NCI-H748 (cell line): ENCODE measurements at regions not wholly inside any gene's neighbourhood (a gene's known extent, or its start where the extent isn't known, plus 50 kb on each side); places are given as distances from the start of the nearest gene placed in this dataset.
A peak's percentile ranks its signal among the peaks of the same experiment; 100 is the strongest.

ENCODE experiments used
- DNase-seq: peaks from one replicate; lab custom pipeline; 2025; ENCODE audit not compliant: unreplicated experiment; lab: John Stamatoyannopoulos, UW

DNA sequence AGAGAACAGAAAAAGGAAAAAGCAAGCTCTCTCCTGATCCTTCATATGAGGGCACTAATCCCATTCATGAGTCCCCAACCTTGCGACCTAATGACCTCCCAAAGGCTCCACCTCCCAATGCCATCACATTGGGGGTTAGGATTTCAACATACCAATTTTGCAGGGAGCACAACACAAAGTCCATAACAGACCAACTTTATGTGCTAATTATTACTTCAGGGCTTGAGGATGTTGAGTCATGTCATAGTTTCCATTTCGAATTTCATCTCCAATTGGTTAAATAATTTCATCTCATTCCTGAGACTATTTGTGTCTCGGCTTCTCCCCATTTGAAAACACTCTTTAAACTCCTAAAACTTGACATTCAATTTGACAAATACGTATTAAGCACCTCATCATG, 69.9 kb upstream of the KLF7 start:
- no peak for DNase-seq

GRCh38 chr2:207236156-207236935, 70.6 kb upstream of the KLF7 start:
- no peak for DNase-seq

GRCh38 chr2:207238831-207239701, 73.3 kb upstream of the KLF7 start:
- DNase-seq = no peak

DNA sequence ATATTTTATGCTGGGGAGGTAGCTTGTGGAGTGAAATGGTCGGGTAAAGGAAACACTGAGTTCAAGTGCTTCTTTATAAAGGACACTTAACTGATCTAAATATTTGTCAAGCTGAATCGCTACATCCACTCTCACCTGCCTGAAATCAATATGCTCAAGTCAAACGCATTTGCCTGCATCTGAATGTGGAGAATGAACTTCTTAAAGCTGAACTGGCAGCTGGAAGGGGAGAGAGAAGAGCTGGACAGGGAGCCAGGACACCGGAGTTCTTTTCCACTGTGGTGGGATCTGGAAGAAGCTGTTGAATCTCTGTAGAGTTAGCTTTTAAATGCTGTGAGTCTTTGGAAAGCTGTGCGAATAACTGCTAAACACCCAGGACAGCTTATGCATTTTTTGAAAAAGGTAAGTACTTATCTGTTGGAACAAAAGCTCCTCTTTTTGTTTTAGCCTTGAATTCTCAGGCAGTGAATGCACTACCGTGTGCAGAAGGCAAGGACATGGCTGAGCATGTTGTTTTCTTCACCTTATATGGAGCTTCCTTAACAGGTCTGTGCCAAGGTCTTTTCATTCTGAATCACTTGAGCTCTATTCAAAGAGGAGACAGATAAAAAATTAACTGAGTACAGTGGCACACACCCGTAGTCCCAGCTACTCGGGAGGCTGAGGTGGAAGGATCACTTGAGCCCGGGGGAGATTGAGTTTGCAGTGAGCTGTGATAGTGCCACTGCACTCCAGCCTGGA, 74.2 kb upstream of the KLF7 start:
- DNase-seq = peak; percentile 37

- DNase-seq = no peak
Measured at GRCh38 chr2:207240649-207241048, 74.9 kb upstream of the KLF7 start.

DNA sequence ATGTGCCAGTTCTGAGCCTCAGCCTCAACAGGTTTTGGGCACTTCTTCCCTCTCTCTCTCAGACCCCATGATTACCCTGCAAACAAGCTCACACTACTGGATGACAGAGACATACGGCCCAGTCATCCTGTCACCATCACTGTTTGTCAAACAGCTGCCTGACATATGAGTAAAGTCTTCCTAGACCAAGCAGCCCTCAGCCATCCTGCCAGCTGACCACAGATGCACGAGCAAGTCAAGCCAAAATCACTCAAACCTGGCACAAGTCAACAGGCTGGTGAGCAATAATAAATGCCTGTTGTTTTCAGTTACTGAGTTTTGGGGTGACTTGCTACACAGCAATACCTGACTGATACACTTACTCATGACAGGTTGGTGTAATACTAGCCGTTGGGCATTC, 75.5 kb upstream of the KLF7 start:
- no peak for DNase-seq

DNA sequence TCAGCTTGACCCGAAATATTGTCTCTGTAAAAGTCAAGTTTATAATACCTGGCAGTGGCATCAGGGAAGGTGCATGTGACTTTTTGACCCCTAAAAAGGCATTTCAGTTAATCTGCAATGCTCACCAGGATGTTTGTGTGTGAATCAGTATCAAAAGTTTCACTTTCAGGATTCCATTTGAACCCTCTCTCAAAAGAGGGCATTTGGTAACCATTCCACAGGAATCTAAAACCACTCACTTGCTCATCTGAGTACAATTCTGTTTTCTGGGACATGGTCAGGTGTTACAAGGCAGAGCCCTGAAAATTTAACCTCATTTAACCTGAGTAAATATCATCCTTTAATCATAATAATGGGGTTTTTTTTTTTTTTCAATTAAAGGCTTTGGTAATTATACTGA, 77.9 kb upstream of the KLF7 start:
- DNase-seq = no peak

DNA sequence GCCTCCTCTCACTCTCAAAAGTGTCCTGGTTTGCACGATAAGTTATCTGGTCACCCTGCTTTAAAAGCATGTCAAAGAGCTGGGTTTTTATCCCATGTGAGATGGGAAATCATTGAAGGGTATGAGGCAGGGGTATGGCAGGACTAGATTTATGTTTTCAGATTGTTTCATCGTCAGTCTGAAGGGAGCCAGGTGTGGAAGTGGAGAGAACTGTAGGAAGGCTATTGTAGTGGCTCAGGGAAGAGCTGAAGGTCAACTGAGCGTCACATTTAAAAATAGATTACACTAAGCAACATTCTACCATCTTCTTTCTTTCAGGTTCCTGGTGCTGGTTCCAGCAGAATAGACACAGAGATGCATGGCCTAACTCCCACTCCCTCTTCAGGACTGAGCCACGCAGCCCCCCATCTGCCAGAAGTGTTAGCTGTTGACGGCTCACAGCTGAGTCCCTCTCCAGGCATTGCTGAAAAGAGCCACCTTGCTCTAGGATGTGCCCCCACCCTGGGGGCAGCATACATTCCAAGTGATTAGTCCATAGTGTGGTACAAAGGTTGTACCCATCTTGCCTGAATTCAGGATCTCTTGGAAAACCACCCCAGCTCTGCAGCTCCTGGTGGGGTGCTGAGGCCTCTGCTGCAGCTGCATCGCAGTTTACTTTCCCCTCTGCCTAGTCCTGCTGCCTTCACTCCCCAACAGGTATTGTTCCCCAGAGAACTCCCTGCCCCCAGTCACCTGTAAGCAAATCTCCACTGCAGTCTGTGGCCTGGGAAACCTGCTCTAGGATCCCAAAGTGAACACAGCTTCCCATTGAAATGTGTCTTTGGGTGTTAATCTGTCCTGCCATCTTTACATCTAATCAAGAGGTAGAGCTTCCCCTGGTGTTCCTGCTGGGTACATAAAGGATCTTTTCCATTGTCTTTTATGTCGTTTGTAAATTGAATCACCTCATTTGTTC, 79.5 kb upstream of the KLF7 start:
- peak; percentile 37 for DNase-seq

- no peak for DNase-seq
Measured at GRCh38 chr2:207248702-207249377, 83.1 kb upstream of the KLF7 start.

GRCh38 chr2:207251022-207251421, 85.3 kb upstream of the KLF7 start:
- DNase-seq = no peak

GRCh38 chr2:207251573-207252192, 85.9 kb upstream of the KLF7 start:
- DNase-seq = no peak

- DNase-seq = no peak
Measured at GRCh38 chr2:207252416-207252815, 86.7 kb upstream of the KLF7 start.

- peak; percentile 92 for DNase-seq
Measured at GRCh38 chr2:207252979-207253645, 87.4 kb upstream of the KLF7 start.

DNA sequence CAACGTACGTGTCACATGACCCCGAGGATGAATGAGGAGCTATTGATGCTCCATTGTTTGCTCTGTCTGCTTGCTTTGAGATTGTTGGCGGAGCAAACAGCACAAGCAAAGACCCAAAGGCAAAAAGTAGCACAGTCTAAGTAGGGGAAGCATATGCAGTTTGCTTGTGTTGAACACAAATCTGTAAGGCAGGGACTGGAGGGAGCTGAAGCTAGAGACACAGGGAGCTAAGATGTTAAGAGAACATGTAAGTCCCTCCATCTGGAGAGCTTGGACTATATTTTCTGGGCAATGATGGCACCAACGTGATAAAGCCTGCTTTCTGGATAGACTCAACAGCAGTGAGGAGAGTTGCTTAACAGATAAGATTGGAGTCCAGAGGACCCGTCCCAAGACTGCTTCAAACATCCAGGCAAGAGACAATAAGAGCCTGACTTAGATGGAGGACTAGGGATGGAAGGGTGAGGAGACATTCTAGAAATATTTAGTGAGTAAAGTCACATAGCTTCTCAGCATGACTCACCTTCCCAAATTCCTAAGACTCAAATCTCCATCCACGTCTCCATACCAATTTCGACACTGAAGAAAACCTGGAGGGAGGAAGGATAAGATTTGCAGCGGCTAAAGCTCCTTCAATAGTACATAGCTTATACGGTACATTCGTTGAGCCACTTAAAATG, 88.1 kb upstream of the KLF7 start:
- DNase-seq = peak; percentile 60

DNA sequence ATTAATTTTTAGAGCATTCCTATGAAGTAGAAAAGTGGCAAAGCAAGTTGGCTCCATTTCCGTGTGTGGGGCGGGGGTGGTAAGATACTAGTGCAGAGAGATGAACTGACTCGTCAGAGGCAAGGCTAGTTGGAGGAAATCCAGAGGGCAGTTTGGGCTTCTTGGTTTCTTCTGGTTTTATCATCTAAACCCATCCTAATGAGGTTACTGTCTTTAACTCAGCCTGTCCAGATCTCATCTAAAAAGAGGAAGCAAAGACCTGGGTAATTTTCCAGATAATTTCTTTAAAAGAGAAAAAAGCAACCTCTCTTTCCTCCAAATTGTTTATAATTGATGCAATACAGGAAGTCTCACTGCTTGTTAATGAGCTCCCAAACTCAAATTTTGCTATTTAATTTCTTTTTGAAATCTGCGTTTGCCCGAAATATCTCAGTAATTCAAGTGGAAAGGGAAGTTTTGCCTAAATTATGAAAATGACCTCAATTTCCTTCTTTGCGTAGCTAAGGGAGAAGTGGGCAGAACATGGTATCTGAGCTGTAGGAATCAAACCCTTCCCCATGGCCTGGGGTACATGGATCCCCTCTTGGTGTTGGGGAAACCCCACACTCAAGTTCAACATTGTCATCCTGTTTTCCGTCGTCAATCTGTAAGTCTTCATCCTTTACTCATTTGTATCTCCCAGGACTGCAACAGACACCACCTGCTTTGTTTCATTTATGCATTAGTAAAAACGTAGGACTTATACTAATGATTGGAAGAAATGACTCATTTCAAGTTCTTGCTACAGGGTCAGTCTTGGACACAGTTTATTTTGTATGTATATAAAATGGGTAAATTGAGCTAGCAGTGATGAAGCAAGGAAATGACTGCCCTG, 89.1 kb upstream of the KLF7 start:
- DNase-seq = no peak

- DNase-seq = peak; percentile 26
Measured at GRCh38 chr2:207255565-207256470, 90.1 kb upstream of the KLF7 start.
